ENCODE measurements at regions not wholly inside any gene's neighbourhood (a gene's known extent, or its start where the extent isn't known, plus 50 kb on each side); places are given as distances from the start of the nearest gene placed in this dataset.

GRCh38 chr6:54613596-54613995, 233.0 kb upstream of the FAM83B start:
- H3F3A ChIP-seq (ENCODE audit: insufficient read depth, low read length) = no peaks in the 10 kb centered on the region
- no peak for TF ChIP-seq EZH2 (IDR thresholded peaks at IDR 0.05; ENCODE audit: borderline replicate concordance, low read length)
- TF ChIP-seq, protein P1, sequence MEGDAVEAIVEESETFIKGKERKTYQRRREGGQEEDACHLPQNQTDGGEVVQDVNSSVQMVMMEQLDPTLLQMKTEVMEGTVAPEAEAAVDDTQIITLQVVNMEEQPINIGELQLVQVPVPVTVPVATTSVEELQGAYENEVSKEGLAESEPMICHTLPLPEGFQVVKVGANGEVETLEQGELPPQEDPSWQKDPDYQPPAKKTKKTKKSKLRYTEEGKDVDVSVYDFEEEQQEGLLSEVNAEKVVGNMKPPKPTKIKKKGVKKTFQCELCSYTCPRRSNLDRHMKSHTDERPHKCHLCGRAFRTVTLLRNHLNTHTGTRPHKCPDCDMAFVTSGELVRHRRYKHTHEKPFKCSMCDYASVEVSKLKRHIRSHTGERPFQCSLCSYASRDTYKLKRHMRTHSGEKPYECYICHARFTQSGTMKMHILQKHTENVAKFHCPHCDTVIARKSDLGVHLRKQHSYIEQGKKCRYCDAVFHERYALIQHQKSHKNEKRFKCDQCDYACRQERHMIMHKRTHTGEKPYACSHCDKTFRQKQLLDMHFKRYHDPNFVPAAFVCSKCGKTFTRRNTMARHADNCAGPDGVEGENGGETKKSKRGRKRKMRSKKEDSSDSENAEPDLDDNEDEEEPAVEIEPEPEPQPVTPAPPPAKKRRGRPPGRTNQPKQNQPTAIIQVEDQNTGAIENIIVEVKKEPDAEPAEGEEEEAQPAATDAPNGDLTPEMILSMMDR (IDR thresholded peaks at IDR 0.05; ENCODE audit: low read length) = no peak
- H3K4me3 ChIP-seq (ENCODE audit: low read depth, low read length, poor library complexity, severe bottlenecking) = no peak overlapping the region

GRCh38 chr6:54614499-54615195, 231.9 kb upstream of the FAM83B start:
- no peak overlapping the region for H3K9ac ChIP-seq (ENCODE audit: low read length)
- H3K36me3 ChIP-seq (ENCODE audit: insufficient read depth, low read length) = no peaks in the 10 kb centered on the region
- no peaks in the 10 kb centered on the region for H3K79me2 ChIP-seq (ENCODE audit: insufficient read depth, low read length)
- no peak overlapping the region for H2AFZ ChIP-seq (ENCODE audit: low read length)
- H4K20me1 ChIP-seq (ENCODE audit: insufficient read depth, low read length) = no peaks in the 10 kb centered on the region
- no peaks in the 10 kb centered on the region for H3F3A ChIP-seq (ENCODE audit: insufficient read depth, low read length)
- H3K27me3 ChIP-seq (ENCODE audit: insufficient read depth, low read length) = no peaks in the 10 kb centered on the region
- no peak overlapping the region for H3K27ac ChIP-seq (ENCODE audit: low read depth, low read length, poor library complexity, severe bottlenecking)
- H3K4me2 ChIP-seq (ENCODE audit: low read length) = no peak overlapping the region
- no peak for TF ChIP-seq EZH2 (IDR thresholded peaks at IDR 0.05; ENCODE audit: borderline replicate concordance, low read length)
- TF ChIP-seq, protein P1 (IDR thresholded peaks at IDR 0.05; ENCODE audit: low read length) = no peak
- no peak overlapping the region for H3K4me3 ChIP-seq (ENCODE audit: low read depth, low read length, poor library complexity, severe bottlenecking)
- no peaks in the 10 kb centered on the region for H3K4me1 ChIP-seq (ENCODE audit: insufficient read depth, low read length, severe bottlenecking)
- no peaks in the 10 kb centered on the region for H3K9me2 ChIP-seq (ENCODE audit: low read depth, low read length)
- no peaks in the 10 kb centered on the region for H3K9me3 ChIP-seq (ENCODE audit: low read length)

More at GRCh38 chr6:54613596-54613995, 233.0 kb upstream of the FAM83B start:
- Histone ChIP-seq H3K9me2 (ENCODE audit: low read depth, low read length) (no peaks in the 10 kb centered on the region), H3K9me3 (ENCODE audit: low read length) (no peaks in the 10 kb centered on the region), H3K4me1 (ENCODE audit: insufficient read depth, low read length, severe bottlenecking) (no peaks in the 10 kb centered on the region), H3K36me3 (ENCODE audit: insufficient read depth, low read length) (no peaks in the 10 kb centered on the region), H3K4me2 (ENCODE audit: low read length) (no peak overlapping the region), H3K9ac (ENCODE audit: low read length) (no peak overlapping the region), H2AFZ (ENCODE audit: low read length) (no peak overlapping the region), H3K79me2 (ENCODE audit: insufficient read depth, low read length) (no peaks in the 10 kb centered on the region), H3K27ac (ENCODE audit: low read depth, low read length, poor library complexity, severe bottlenecking) (no peak overlapping the region), H3K27me3 (ENCODE audit: insufficient read depth, low read length) (no peaks in the 10 kb centered on the region), H4K20me1 (ENCODE audit: insufficient read depth, low read length) (no peaks in the 10 kb centered on the region)

- H3K4me2 ChIP-seq (ENCODE audit: low read length) = no peak overlapping the region
- H3K79me2 ChIP-seq (ENCODE audit: insufficient read depth, low read length) = no peaks in the 10 kb centered on the region
- no peaks in the 10 kb centered on the region for H4K20me1 ChIP-seq (ENCODE audit: insufficient read depth, low read length)
- H3K4me3 ChIP-seq (ENCODE audit: low read depth, low read length, poor library complexity, severe bottlenecking) = no peak overlapping the region
- no peak overlapping the region for H3K9ac ChIP-seq (ENCODE audit: low read length)
- no peaks in the 10 kb centered on the region for H3K27me3 ChIP-seq (ENCODE audit: insufficient read depth, low read length)
- H3K36me3 ChIP-seq (ENCODE audit: insufficient read depth, low read length) = no peaks in the 10 kb centered on the region
- no peaks in the 10 kb centered on the region for H3F3A ChIP-seq (ENCODE audit: insufficient read depth, low read length)
- no peaks in the 10 kb centered on the region for H3K9me3 ChIP-seq (ENCODE audit: low read length)
- no peaks in the 10 kb centered on the region for H3K4me1 ChIP-seq (ENCODE audit: insufficient read depth, low read length, severe bottlenecking)
- H2AFZ ChIP-seq (ENCODE audit: low read length) = no peak overlapping the region
- no peak overlapping the region for H3K27ac ChIP-seq (ENCODE audit: low read depth, low read length, poor library complexity, severe bottlenecking)
- H3K9me2 ChIP-seq (ENCODE audit: low read depth, low read length) = no peaks in the 10 kb centered on the region
- TF ChIP-seq, protein P1 (IDR thresholded peaks at IDR 0.05; ENCODE audit: low read length) = no peak
- TF ChIP-seq EZH2 (IDR thresholded peaks at IDR 0.05; ENCODE audit: borderline replicate concordance, low read length) = no peak
Measured at GRCh38 chr6:54617730-54618129, 228.8 kb upstream of the FAM83B start.

Measured in OCI-LY1 (cell line).